Transverse colon (tissue), 4 donors: ENCODE measurements at regions not wholly inside any gene's neighbourhood (a gene's known extent, or its start where the extent isn't known, plus 50 kb on each side); places are given as distances from the start of the nearest gene placed in this dataset.

ENCODE experiments used
- DNase-seq: peaks from one replicate; pipeline ENCODE4 v3.0.0-alpha.2; 2019
- H3K27ac ChIP-seq, 4 donors: fragments of 200-600 bp; sonication (generic); 2 replicates each; pipeline ENCODE4 v1.5.1; 2016 to 2018; ENCODE audit warnings: inconsistent platforms in 4 of 4
- H3K27me3 ChIP-seq: fragments of 200-600 bp; sonication (generic); 2 replicates; pipeline ENCODE4 v1.5.1; 2017; ENCODE audit warnings: inconsistent platforms
- H3K36me3 ChIP-seq, 4 donors: fragments of 200-600 bp; sonication (generic); 2 replicates each; pipeline ENCODE4 v1.5.1; 2017 to 2019; ENCODE audit warnings: inconsistent platforms in 4 of 4
- H3K4me1 ChIP-seq, 4 donors: fragments of 200-600 bp; sonication (generic); 2 replicates each; pipeline ENCODE4 v1.5.1; 2017 to 2020; ENCODE audit warnings: inconsistent platforms in 4 of 4
- H3K4me3 ChIP-seq, 4 donors: fragments of 200-600 bp; sonication (generic); 1 replicate in 1 of 4; 2 replicates in 3 of 4; pipeline versions ENCODE4 v1.5.1 to v1.6.1; 2017 to 2019; ENCODE audit warnings: inconsistent platforms in 4 of 4
- H3K9me3 ChIP-seq, 2 donors: fragments of 200-600 bp; sonication (generic); 2 replicates each; pipeline ENCODE4 v1.5.1; 2017 to 2019; ENCODE audit warnings: inconsistent platforms in 2 of 2
- EP300 ChIP-seq: sonication (generic); formaldehyde crosslinking; IDR thresholded peaks from one replicate; pipeline ENCODE4 v1.6.1; 2017; ENCODE audit warnings: antibody characterized with exemption, low read depth
- POLR2A ChIP-seq: fragments of 450-650 bp; IDR thresholded peaks from one replicate; pipeline ENCODE4 v1.6.1; 2016; ENCODE audit warnings: antibody characterized with exemption, mild to moderate bottlenecking, moderate library complexity
- POLR2AphosphoS5 ChIP-seq, 3 donors: sonication (generic); formaldehyde crosslinking; IDR thresholded peaks; one replicate each; pipeline ENCODE4 v1.6.1; 2016; ENCODE audit warnings: antibody characterized with exemption in 3 of 3
- WGBS, 2 donors: methylation state at CpG; one replicate each; pipeline ENCODE4 v1.1.5; 2018; ENCODE audit warnings: low coverage in 1 of 2; 5-methylcytosine and 5-hydroxymethylcytosine counted together
- in situ Hi-C, 4 donors: fragments of 200-750 bp; cut with MboI; loops; one replicate each; pipeline versions ENCODE4 v1.15.0 to v1.15.1; 2017; ENCODE audit warnings: low sequenced_read_pairs in 3 of 4, low pct_ligation_motif_present in 1 of 4, low pct_unique_long_range_greater_than_20kb in 1 of 4
- intact Hi-C: fragments of 100-400 bp; cut with DNase I; formaldehyde crosslinking; loops from one replicate; pipeline ENCODE4 v1.15.1; 2023; ENCODE audit warnings: low total_unique reads
- TF ChIP-seq, protein P1 (sequence below), 5 experiments: fragments of 200-600 bp in 3 of 5; fragments of 450-650 bp in 2 of 5; sonication (generic) in 3 of 5; IDR thresholded peaks; 1 replicate in 2 of 5; 2 replicates in 3 of 5; pipeline ENCODE4 v1.5.1; 2016 to 2017; ENCODE audit warnings: antibody characterized with exemption in 5 of 5, inconsistent platforms in 3 of 5, mild to moderate bottlenecking in 2 of 5, moderate library complexity in 1 of 5

- Histone ChIP-seq H3K27me3 (no peaks in the 10 kb centered on the region), H3K9me3 (no peaks in the 10 kb centered on the region), H3K4me1 (no peaks in the 10 kb centered on the region), H3K27ac (no peak overlapping the region), H3K4me3 (no peak overlapping the region), H3K36me3 (no peaks in the 10 kb centered on the region)
- 29 to 31% methylated on average over 2 of the region's 2 CpGs for WGBS, 2 donors
- no peak for DNase-seq
- TF ChIP-seq POLR2AphosphoS5 (IDR thresholded peaks at IDR 0.05) (no peak), POLR2A (no peak)
- TF ChIP-seq, protein P1, sequence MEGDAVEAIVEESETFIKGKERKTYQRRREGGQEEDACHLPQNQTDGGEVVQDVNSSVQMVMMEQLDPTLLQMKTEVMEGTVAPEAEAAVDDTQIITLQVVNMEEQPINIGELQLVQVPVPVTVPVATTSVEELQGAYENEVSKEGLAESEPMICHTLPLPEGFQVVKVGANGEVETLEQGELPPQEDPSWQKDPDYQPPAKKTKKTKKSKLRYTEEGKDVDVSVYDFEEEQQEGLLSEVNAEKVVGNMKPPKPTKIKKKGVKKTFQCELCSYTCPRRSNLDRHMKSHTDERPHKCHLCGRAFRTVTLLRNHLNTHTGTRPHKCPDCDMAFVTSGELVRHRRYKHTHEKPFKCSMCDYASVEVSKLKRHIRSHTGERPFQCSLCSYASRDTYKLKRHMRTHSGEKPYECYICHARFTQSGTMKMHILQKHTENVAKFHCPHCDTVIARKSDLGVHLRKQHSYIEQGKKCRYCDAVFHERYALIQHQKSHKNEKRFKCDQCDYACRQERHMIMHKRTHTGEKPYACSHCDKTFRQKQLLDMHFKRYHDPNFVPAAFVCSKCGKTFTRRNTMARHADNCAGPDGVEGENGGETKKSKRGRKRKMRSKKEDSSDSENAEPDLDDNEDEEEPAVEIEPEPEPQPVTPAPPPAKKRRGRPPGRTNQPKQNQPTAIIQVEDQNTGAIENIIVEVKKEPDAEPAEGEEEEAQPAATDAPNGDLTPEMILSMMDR (IDR thresholded peaks at IDR 0.05), result no peak
- in situ Hi-C loops, result no loop called here
- intact Hi-C loops, result no loop called here
Measured at GRCh38 chr12:45138609-45139008, 77.3 kb upstream of the ANO6 start.

DNA sequence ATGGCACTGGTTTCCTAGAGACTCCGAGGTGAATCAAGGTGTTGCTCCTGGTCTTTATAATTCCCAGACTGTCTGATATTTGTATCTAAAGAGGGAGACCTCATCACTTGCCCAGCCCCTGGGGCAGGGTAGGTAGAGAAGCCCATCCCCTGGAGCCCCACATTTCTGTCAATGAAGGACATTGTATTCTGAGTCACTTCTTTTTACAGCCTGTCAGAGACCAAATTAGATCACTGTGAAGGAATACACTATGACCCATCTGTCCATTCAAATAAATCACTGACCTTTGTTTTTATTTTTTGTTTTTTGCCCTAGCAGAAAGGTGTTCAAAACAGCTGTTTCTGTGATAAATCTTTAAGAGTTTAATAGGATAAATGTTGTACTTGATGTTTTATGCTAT, 67.9 kb upstream of the ANO6 start:
- TF ChIP-seq POLR2AphosphoS5 (IDR thresholded peaks at IDR 0.05), result no peak
- TF ChIP-seq, protein P1 (IDR thresholded peaks at IDR 0.05), result no peak
- TF ChIP-seq POLR2A, result no peak
- TF ChIP-seq EP300, result no peak
- no peaks in the 10 kb centered on the region for H3K4me1 ChIP-seq
- H3K9me3 ChIP-seq, result no peaks in the 10 kb centered on the region

GRCh38 chr12:45148619-45149018, 67.3 kb upstream of the ANO6 start:
- no peaks in the 10 kb centered on the region for H3K27me3 ChIP-seq
- in situ Hi-C loops, result no loop called here

More for the DNA sequence above, 67.9 kb upstream of the ANO6 start:
- no peaks in the 10 kb centered on the region for H3K36me3 ChIP-seq
- WGBS, 2 donors, result 63% methylated on average over 1 of the region's 1 CpG; no CpG with 5 or more reads in 1 of the 2 donors
- DNase-seq, result no peak
- H3K27ac ChIP-seq, result no peak overlapping the region
- no peak overlapping the region for H3K4me3 ChIP-seq
- intact Hi-C loops, result no loop called here
- in situ Hi-C loops, result no loop called here
- H3K27me3 ChIP-seq, result no peaks in the 10 kb centered on the region

GRCh38 chr12:45165284-45165683, 50.6 kb upstream of the ANO6 start:
- H3K27ac ChIP-seq, result no peak overlapping the region
- intact Hi-C loops (no loop called here), in situ Hi-C loops (loop anchor here in 1 of 4 donors (10.0 kb wide), 1 partner anchor 230 kb away; no protein-coding TSS in a partner anchor)
- no peak overlapping the region for H3K4me3 ChIP-seq
- 43% methylated on average over 1 of the region's 1 CpG; no CpG with 5 or more reads in 1 of the 2 donors for WGBS, 2 donors
- DNase-seq, result no peak
- peaks cover 13% of the 10 kb centered on the region for H3K27me3 ChIP-seq
- no peaks in the 10 kb centered on the region for H3K9me3 ChIP-seq
- TF ChIP-seq POLR2AphosphoS5 (IDR thresholded peaks at IDR 0.05) (no peak), POLR2A (no peak), EP300 (no peak)
- TF ChIP-seq, protein P1 (IDR thresholded peaks at IDR 0.05), result no peak
- no peaks in the 10 kb centered on the region for H3K36me3 ChIP-seq
- H3K4me1 ChIP-seq, result no peaks in the 10 kb centered on the region

More at GRCh38 chr12:45148619-45149018, 67.3 kb upstream of the ANO6 start:
- intact Hi-C loops, result no loop called here
- H3K36me3 ChIP-seq, result no peaks in the 10 kb centered on the region
- no peak for DNase-seq
- H3K9me3 ChIP-seq, result no peaks in the 10 kb centered on the region
- no peak overlapping the region for H3K27ac ChIP-seq
- 86% methylated on average over 3 of the region's 3 CpGs; no CpG with 5 or more reads in 1 of the 2 donors for WGBS, 2 donors
- TF ChIP-seq EP300 (no peak), POLR2AphosphoS5 (IDR thresholded peaks at IDR 0.05) (no peak), POLR2A (no peak)
- TF ChIP-seq, protein P1 (IDR thresholded peaks at IDR 0.05), result no peak
- no peaks in the 10 kb centered on the region for H3K4me1 ChIP-seq
- no peak overlapping the region for H3K4me3 ChIP-seq
